OCI-LY3 (cell line): ENCODE measurements at regions not wholly inside any gene's neighbourhood (a gene's known extent, or its start where the extent isn't known, plus 50 kb on each side); places are given as distances from the start of the nearest gene placed in this dataset.

Source experiments
- CTCF ChIP-seq: fragments of 200-600, 300-600 bp; sonication (generic); IDR thresholded peaks from 2 replicates; pipeline ENCODE4 v1.5.1; 2014; ENCODE audit warnings: antibody characterized with exemption, low read length, low read depth
- EZH2phosphoT487 ChIP-seq: fragments of 200-600 bp; shearing (Covaris generic); IDR thresholded peaks from 2 replicates; pipeline ENCODE4 v1.6.1; 2018; ENCODE audit warnings: antibody characterized with exemption, mixed run types, low read depth

- TF ChIP-seq CTCF (no peak), EZH2phosphoT487 (no peak)
Measured at GRCh38 chr10:33697016-33697415, 362.5 kb upstream of the NRP1 start.
